NCI-H2029 treated with DMSO at 0.1 percent for 48 hours (cell line): ENCODE measurements at regions not wholly inside any gene's neighbourhood (a gene's known extent, or its start where the extent isn't known, plus 50 kb on each side); places are given as distances from the start of the nearest gene placed in this dataset.

Experiments
- DNase-seq: peaks from one replicate; lab custom pipeline; 2025; lab: John Stamatoyannopoulos, UW

GRCh38 chr4:167492007-167492406 is 257.7 kb upstream of the SPOCK3 start:
- DNase-seq = no peak

GRCh38 chr4:167509551-167509950 is 275.3 kb upstream of the SPOCK3 start:
- no peak for DNase-seq

GRCh38 chr4:167524091-167524490 is 289.8 kb upstream of the SPOCK3 start:
- no peak for DNase-seq

GRCh38 chr4:167537761-167538160 is 303.5 kb upstream of the SPOCK3 start:
- no peak for DNase-seq

GRCh38 chr4:167541286-167541685 is 307.0 kb upstream of the SPOCK3 start:
- no peak for DNase-seq

GRCh38 chr4:167544391-167544790 is 310.1 kb upstream of the SPOCK3 start:
- no peak for DNase-seq

GRCh38 chr4:167550021-167550420 is 315.7 kb upstream of the SPOCK3 start:
- no peak for DNase-seq

- no peak for DNase-seq
Observed at GRCh38 chr4:167555338-167556022, 321.2 kb upstream of the SPOCK3 start.

- DNase-seq = no peak
Observed at GRCh38 chr4:167578906-167579305, 344.6 kb upstream of the SPOCK3 start.

- DNase-seq = no peak
Observed at GRCh38 chr4:167581449-167581965, 347.2 kb upstream of the SPOCK3 start.

GRCh38 chr4:167587361-167587760 is 353.1 kb upstream of the SPOCK3 start:
- no peak for DNase-seq

GRCh38 chr4:167595898-167596297 is 361.6 kb upstream of the SPOCK3 start:
- no peak for DNase-seq

GRCh38 chr4:167602157-167602556 is 367.9 kb upstream of the SPOCK3 start:
- no peak for DNase-seq

GRCh38 chr4:167606551-167606950 is 372.3 kb upstream of the SPOCK3 start:
- no peak for DNase-seq

GRCh38 chr4:167613381-167613780 is 379.1 kb upstream of the SPOCK3 start:
- no peak for DNase-seq

GRCh38 chr4:167614866-167615265 is 380.6 kb upstream of the SPOCK3 start:
- DNase-seq = no peak

GRCh38 chr4:167616476-167616875 is 382.2 kb upstream of the SPOCK3 start:
- DNase-seq = no peak

- no peak for DNase-seq
Observed at GRCh38 chr4:167622481-167623240, 388.4 kb upstream of the SPOCK3 start.

GRCh38 chr4:167623241-167623572 is 388.9 kb upstream of the SPOCK3 start:
- no peak for DNase-seq

- no peak for DNase-seq
Observed at GRCh38 chr4:167629272-167629671, 395.0 kb upstream of the SPOCK3 start.

- DNase-seq = no peak
Observed at GRCh38 chr4:167642250-167642649, 408.0 kb upstream of the SPOCK3 start.

GRCh38 chr4:167645358-167645757 is 411.1 kb upstream of the SPOCK3 start:
- no peak for DNase-seq

GRCh38 chr4:167652267-167652666 is 418.0 kb upstream of the SPOCK3 start:
- DNase-seq = no peak
